H1 (cell line): ENCODE measurements at regions not wholly inside any gene's neighbourhood (a gene's known extent, or its start where the extent isn't known, plus 50 kb on each side); places are given as distances from the start of the nearest gene placed in this dataset.

Experiments
- CTCF ChIP-seq, 3 experiments: IDR thresholded peaks; 1 replicate in 2 of 3; 2 replicates in 1 of 3; pipeline versions ENCODE4 v1.5.1 to v1.6.1; 2011; ENCODE audit warnings: low read length in 3 of 3, mild to moderate bottlenecking in 3 of 3, inconsistent platforms in 2 of 3, low read depth in 1 of 3, moderate library complexity in 1 of 3; ENCODE audit not compliant: insufficient read depth in 1 of 3; ENCODE audit errors: control extremely low read depth in 1 of 3
- EGR1 ChIP-seq: IDR thresholded peaks from 2 replicates; pipeline ENCODE4 v1.6.1; 2011; ENCODE audit warnings: low read depth, low read length, borderline replicate concordance
- FOSL1 ChIP-seq: IDR thresholded peaks from 2 replicates; pipeline ENCODE4 v1.6.1; 2011; ENCODE audit warnings: mild to moderate bottlenecking, low read depth, low read length, moderate library complexity; ENCODE audit not compliant: insufficient read depth
- KDM1A ChIP-seq: fragments of 200-600, 300-600 bp; sonication (generic); IDR thresholded peaks from 2 replicates; pipeline ENCODE4 v1.7.1; 2016; ENCODE audit warnings: mild to moderate bottlenecking, low read length, borderline replicate concordance
- NANOG ChIP-seq: IDR thresholded peaks from 2 replicates; pipeline ENCODE4 v1.6.1; 2011; ENCODE audit warnings: low read length, low read depth, mild to moderate bottlenecking, inconsistent platforms; ENCODE audit not compliant: insufficient read depth, poor library complexity, severe bottlenecking
- RAD21 ChIP-seq, 2 experiments: IDR thresholded peaks in 1 of 2; conservative IDR thresholded peaks in 1 of 2; 2 replicates each; pipeline ENCODE4 v1.6.1; 2011; ENCODE audit warnings: low read depth in 2 of 2, low read length in 2 of 2, improper control_type of control experiment in 1 of 2, inconsistent platforms in 1 of 2, mild to moderate bottlenecking in 1 of 2, moderate library complexity in 1 of 2
- RFX5 ChIP-seq: IDR thresholded peaks from 2 replicates; pipeline ENCODE4 v1.6.1; 2011; ENCODE audit warnings: low read depth, low read length, improper control_type of control experiment, borderline replicate concordance
- SP1 ChIP-seq: IDR thresholded peaks from 2 replicates; pipeline ENCODE4 v1.6.1; 2011; ENCODE audit warnings: low read depth, low read length

DNA sequence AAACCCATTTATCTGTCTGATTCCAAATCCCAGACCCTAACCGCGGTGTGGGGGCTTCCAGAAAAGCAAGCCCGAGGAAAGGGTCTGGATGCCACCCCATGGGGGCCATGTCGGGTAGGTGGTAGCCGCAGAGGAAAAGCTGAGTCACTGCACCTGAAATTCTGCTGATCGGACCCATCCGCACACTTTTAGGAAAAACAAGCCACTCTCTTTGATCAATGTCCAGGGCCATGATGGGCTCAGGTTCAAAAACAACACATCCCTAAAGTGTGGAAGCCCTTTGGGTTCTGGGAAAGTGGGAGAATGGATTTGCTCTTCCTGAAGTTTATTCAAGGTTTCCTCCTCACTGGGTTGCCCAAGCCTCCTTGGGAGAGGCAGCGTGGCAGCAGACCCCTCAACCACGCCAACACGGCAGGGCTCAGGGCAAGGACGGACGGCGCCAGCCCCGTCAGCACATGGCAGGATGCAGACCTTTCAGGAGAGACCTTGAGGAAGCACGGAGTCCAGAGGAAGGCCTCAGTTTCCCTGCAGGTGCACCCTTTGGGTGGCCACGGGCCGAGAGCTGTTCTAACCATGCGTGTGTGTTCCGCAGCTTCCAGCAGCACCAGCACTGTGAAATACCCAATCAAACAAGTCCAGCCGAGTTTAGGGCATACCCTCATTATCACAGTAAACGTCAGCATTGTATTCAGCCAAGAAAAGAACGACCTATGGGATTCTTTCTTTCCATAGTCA is 367.0 kb downstream of the FOXL1 start (continued):
- TF ChIP-seq CTCF (IDR thresholded peaks at IDR 0.05; ENCODE audit: control extremely low read depth in 1 of 3, insufficient read depth in 1 of 3, low read depth in 1 of 3, low read length in 3 of 3) (no peak), KDM1A (no peak), FOSL1 (no peak), NANOG (no peak), EGR1 (no peak), RAD21 (IDR thresholded peaks at IDR 0.05 in 1 of 2, conservative IDR thresholded peaks at IDR 0.05 in 1 of 2; ENCODE audit: low read depth in 2 of 2, low read length in 2 of 2) (no peak), RFX5 (no peak), SP1 (no peak)
